ENCODE measurements at regions not wholly inside any gene's neighbourhood (a gene's known extent, or its start where the extent isn't known, plus 50 kb on each side); places are given as distances from the start of the nearest gene placed in this dataset.

DNA sequence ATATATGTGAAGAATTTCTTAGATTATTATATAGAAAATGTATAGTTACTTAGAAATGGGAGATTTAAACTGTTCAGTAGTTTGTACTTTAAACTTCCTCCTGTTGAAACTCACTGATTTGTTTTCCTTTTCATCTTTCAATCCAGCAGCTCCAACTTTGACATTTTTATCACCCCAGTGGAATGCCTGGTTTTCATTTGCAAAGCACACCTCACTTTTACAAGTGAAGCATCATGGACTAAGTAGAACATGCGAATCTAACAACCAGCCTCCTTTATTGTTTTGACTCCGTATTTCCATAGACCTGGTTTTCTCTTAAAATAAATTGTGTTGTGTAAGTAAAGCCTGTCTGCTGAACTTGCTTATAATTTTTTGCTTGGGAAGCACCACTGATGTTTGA lies 97.8 kb upstream of the ROBO2 start:
- no peak for TF ChIP-seq CTCF (IDR thresholded peaks at IDR 0.05)
- TF ChIP-seq, protein P1, sequence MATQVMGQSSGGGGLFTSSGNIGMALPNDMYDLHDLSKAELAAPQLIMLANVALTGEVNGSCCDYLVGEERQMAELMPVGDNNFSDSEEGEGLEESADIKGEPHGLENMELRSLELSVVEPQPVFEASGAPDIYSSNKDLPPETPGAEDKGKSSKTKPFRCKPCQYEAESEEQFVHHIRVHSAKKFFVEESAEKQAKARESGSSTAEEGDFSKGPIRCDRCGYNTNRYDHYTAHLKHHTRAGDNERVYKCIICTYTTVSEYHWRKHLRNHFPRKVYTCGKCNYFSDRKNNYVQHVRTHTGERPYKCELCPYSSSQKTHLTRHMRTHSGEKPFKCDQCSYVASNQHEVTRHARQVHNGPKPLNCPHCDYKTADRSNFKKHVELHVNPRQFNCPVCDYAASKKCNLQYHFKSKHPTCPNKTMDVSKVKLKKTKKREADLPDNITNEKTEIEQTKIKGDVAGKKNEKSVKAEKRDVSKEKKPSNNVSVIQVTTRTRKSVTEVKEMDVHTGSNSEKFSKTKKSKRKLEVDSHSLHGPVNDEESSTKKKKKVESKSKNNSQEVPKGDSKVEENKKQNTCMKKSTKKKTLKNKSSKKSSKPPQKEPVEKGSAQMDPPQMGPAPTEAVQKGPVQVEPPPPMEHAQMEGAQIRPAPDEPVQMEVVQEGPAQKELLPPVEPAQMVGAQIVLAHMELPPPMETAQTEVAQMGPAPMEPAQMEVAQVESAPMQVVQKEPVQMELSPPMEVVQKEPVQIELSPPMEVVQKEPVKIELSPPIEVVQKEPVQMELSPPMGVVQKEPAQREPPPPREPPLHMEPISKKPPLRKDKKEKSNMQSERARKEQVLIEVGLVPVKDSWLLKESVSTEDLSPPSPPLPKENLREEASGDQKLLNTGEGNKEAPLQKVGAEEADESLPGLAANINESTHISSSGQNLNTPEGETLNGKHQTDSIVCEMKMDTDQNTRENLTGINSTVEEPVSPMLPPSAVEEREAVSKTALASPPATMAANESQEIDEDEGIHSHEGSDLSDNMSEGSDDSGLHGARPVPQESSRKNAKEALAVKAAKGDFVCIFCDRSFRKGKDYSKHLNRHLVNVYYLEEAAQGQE (IDR thresholded peaks at IDR 0.05; ENCODE audit: insufficient read depth in 1 of 2, low read depth in 2 of 2, low read length in 1 of 2), result no peak

Measured in Panc1 (cell line).